Keratinocyte (primary cell): ENCODE measurements at regions not wholly inside any gene's neighbourhood (a gene's known extent, or its start where the extent isn't known, plus 50 kb on each side); places are given as distances from the start of the nearest gene placed in this dataset.

Source experiments
- DNase-seq: peaks from one replicate; pipeline ENCODE4 v3.0.0-alpha.2; 2011; ENCODE audit warnings: low read depth, missing footprints, low spot score
- FAIRE-seq: peaks from 2 replicates; lab custom pipeline; 2011; peaks lifted over from hg19 to GRCh38; lab: Jason Lieb, UNC
- H2AFZ ChIP-seq: 2 replicates; pipeline ENCODE4 v1.6.0; 2012; ENCODE audit warnings: low read length, control low read depth, inconsistent platforms; ENCODE audit not compliant: control insufficient read depth
- H3K27ac ChIP-seq: 2 replicates; pipeline ENCODE4 v1.5.1; 2011; ENCODE audit warnings: low read length; ENCODE audit not compliant: control insufficient read depth, insufficient read depth
- H3K27me3 ChIP-seq: 3 replicates; pipeline ENCODE4 v1.6.0; 2011; ENCODE audit warnings: low read length; ENCODE audit not compliant: control insufficient read depth, insufficient read depth; ENCODE audit errors: extremely low read depth
- H3K36me3 ChIP-seq, 2 experiments: 2 replicates in 1 of 2; 3 replicates in 1 of 2; pipeline ENCODE4 v1.5.1; 2011; ENCODE audit warnings: low read length in 2 of 2, mild to moderate bottlenecking in 1 of 2; ENCODE audit not compliant: control insufficient read depth in 2 of 2, insufficient read depth in 2 of 2; ENCODE audit errors: extremely low read depth in 1 of 2
- H3K4me1 ChIP-seq: 3 replicates; pipeline ENCODE4 v1.5.1; 2011; ENCODE audit warnings: low read length; ENCODE audit not compliant: control insufficient read depth, insufficient read depth; ENCODE audit errors: extremely low read depth
- H3K4me2 ChIP-seq: 3 replicates; pipeline ENCODE4 v1.6.0; 2011; ENCODE audit warnings: low read depth, low read length; ENCODE audit not compliant: control insufficient read depth, insufficient read depth; ENCODE audit errors: extremely low read depth
- H3K4me3 ChIP-seq, 3 experiments: fragments of 200-600 bp in 1 of 3; sonication (generic) in 1 of 3; 2 replicates in 2 of 3; 3 replicates in 1 of 3; pipeline ENCODE4 v1.5.1; 2011 to 2016; ENCODE audit warnings: low read length in 3 of 3, mild to moderate bottlenecking in 3 of 3, control low read depth in 2 of 3, inconsistent platforms in 1 of 3, low read depth in 1 of 3, mixed read lengths in 1 of 3, mixed run types in 1 of 3, moderate library complexity in 1 of 3; ENCODE audit not compliant: control insufficient read depth in 2 of 3, insufficient read depth in 2 of 3; ENCODE audit errors: extremely low read depth in 1 of 3
- H3K79me2 ChIP-seq: 2 replicates; pipeline ENCODE4 v1.6.0; 2012; ENCODE audit warnings: low read length; ENCODE audit not compliant: control insufficient read depth, insufficient read depth
- H3K9ac ChIP-seq: 3 replicates; pipeline ENCODE4 v1.6.0; 2011; ENCODE audit warnings: low read length; ENCODE audit not compliant: control insufficient read depth, insufficient read depth; ENCODE audit errors: extremely low read depth
- H3K9me1 ChIP-seq: 3 replicates; pipeline ENCODE4 v1.6.0; 2011; ENCODE audit warnings: low read length; ENCODE audit not compliant: control insufficient read depth, insufficient read depth; ENCODE audit errors: extremely low read depth
- H3K9me3 ChIP-seq: 2 replicates; pipeline ENCODE4 v1.5.1; 2012; ENCODE audit warnings: low read depth, low read length; ENCODE audit not compliant: control insufficient read depth
- H4K20me1 ChIP-seq: 3 replicates; pipeline ENCODE4 v1.6.0; 2011; ENCODE audit warnings: low read length; ENCODE audit not compliant: control insufficient read depth, insufficient read depth; ENCODE audit errors: extremely low read depth
- EZH2 ChIP-seq: IDR thresholded peaks from one replicate; pipeline ENCODE4 v1.6.1; 2012; ENCODE audit warnings: inconsistent platforms, mild to moderate bottlenecking, low read length, moderate library complexity
- dilution Hi-C: fragments of 300-500 bp; cut with MboI; formaldehyde crosslinking; loops from one replicate; pipeline ENCODE4 v1.7.0; 2020; ENCODE audit warnings: low sequenced_read_pairs; ENCODE audit not compliant: extremely low pct_ligation_motif_present
- TF ChIP-seq, protein P1 (sequence below), 3 experiments: IDR thresholded peaks in 1 of 3; conservative IDR thresholded peaks in 1 of 3; optimal IDR thresholded peaks in 1 of 3; 2 replicates in 2 of 3; 3 replicates in 1 of 3; pipeline versions ENCODE3 to v1.5.1; 2011; ENCODE audit warnings: low read length in 3 of 3, mild to moderate bottlenecking in 3 of 3, moderate library complexity in 2 of 3, control low read depth in 1 of 3, inconsistent platforms in 1 of 3; ENCODE audit not compliant: insufficient read depth in 2 of 3; ENCODE audit errors: extremely low read depth in 1 of 3

DNA sequence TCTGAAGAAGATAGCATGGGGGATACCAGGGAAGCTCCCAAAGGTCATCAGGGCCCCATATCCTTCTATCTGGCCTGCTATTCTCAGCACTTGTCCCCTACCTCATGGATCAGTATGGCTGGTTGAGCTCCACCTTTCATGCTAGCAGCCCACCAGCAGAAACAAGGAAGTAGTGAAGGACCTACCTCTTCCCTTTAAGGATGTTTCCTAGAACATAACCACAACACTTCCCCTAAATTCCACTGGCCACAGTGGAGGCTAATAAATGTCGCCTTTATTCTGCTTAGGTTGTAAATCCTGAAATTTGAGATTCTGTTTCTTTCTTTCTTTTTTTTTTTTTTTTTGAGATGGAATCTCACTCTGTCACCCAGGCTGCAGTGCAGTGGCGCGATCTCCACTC, 128.6 kb upstream of the PARP11 start:
- Histone ChIP-seq H3K4me3 (no peak overlapping the region), H3K9me3 (peaks cover 2% of the 10 kb centered on the region), H3K79me2 (no peaks in the 10 kb centered on the region), H3K36me3 (no peaks in the 10 kb centered on the region), H3K27ac (no peak overlapping the region), H3K27me3 (no peaks in the 10 kb centered on the region), H3K4me2 (no peak overlapping the region), H3K4me1 (peaks cover 35% of the 10 kb centered on the region), H2AFZ (no peak overlapping the region), H3K9me1 (no peaks in the 10 kb centered on the region), H4K20me1 (no peaks in the 10 kb centered on the region), H3K9ac (no peak overlapping the region)
- FAIRE-seq (no peak), DNase-seq (no peak)
- TF ChIP-seq, protein P1, sequence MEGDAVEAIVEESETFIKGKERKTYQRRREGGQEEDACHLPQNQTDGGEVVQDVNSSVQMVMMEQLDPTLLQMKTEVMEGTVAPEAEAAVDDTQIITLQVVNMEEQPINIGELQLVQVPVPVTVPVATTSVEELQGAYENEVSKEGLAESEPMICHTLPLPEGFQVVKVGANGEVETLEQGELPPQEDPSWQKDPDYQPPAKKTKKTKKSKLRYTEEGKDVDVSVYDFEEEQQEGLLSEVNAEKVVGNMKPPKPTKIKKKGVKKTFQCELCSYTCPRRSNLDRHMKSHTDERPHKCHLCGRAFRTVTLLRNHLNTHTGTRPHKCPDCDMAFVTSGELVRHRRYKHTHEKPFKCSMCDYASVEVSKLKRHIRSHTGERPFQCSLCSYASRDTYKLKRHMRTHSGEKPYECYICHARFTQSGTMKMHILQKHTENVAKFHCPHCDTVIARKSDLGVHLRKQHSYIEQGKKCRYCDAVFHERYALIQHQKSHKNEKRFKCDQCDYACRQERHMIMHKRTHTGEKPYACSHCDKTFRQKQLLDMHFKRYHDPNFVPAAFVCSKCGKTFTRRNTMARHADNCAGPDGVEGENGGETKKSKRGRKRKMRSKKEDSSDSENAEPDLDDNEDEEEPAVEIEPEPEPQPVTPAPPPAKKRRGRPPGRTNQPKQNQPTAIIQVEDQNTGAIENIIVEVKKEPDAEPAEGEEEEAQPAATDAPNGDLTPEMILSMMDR (optimal IDR thresholded peaks at IDR 0.05 in 1 of 3, IDR thresholded peaks at IDR 0.05 in 1 of 3, conservative IDR thresholded peaks at IDR 0.05 in 1 of 3; ENCODE audit: extremely low read depth in 1 of 3, insufficient read depth in 2 of 3, low read length in 3 of 3) = no peak
- no peak for TF ChIP-seq EZH2
- dilution Hi-C loops = no loop called here

DNA sequence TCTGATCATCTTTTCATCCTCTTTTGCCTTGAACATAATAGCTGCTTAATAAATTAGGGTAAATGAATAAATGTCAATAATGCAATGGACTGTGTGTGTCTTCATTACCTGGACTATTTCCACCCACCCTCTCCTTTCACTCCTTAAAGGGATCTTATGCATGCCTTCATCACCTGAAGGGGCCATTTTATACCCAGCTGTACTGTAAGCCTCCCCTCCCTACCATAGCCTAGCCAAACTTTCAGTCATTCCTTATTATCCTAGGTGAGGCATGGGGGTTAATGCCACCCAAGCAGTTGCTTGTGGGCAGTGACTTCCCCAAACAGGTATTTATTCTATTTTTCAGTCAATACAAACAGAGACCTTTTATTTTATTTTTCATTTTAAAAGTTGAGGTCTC, 127.8 kb upstream of the PARP11 start:
- Histone ChIP-seq H3K27ac (no peak overlapping the region), H3K4me2 (no peak overlapping the region), H4K20me1 (no peaks in the 10 kb centered on the region), H3K9ac (no peak overlapping the region), H3K27me3 (no peaks in the 10 kb centered on the region), H3K4me1 (peaks cover 35% of the 10 kb centered on the region), H2AFZ (no peak overlapping the region), H3K4me3 (no peak overlapping the region), H3K9me1 (no peaks in the 10 kb centered on the region), H3K9me3 (peaks cover 2% of the 10 kb centered on the region), H3K79me2 (no peaks in the 10 kb centered on the region), H3K36me3 (no peaks in the 10 kb centered on the region)
- DNase-seq = no peak
- TF ChIP-seq EZH2 = no peak
- TF ChIP-seq, protein P1 (optimal IDR thresholded peaks at IDR 0.05 in 1 of 3, IDR thresholded peaks at IDR 0.05 in 1 of 3, conservative IDR thresholded peaks at IDR 0.05 in 1 of 3; ENCODE audit: extremely low read depth in 1 of 3, insufficient read depth in 2 of 3, low read length in 3 of 3) = no peak
- FAIRE-seq = no peak
- dilution Hi-C loops = no loop called here
